ENCODE measurements at regions not wholly inside any gene's neighbourhood (a gene's known extent, or its start where the extent isn't known, plus 50 kb on each side); places are given as distances from the start of the nearest gene placed in this dataset.

GRCh38 chr12:115129727-115130126 lies 445.8 kb upstream of the TBX3 start:
- DNase-seq (ENCODE audit: low spot score): no peak

GRCh38 chr12:115121053-115121452 lies 437.1 kb upstream of the TBX3 start:
- no peak for DNase-seq (ENCODE audit: low spot score)

- no peak for DNase-seq (ENCODE audit: low spot score)
These were observed 434.3 kb upstream of the TBX3 start for GRCh38 chr12:115118177-115118724.

- DNase-seq (ENCODE audit: low spot score): no peak
These were observed 430.2 kb upstream of the TBX3 start for GRCh38 chr12:115114140-115114539.

GRCh38 chr12:115109863-115110262 lies 425.9 kb upstream of the TBX3 start:
- no peak for DNase-seq (ENCODE audit: low spot score)

GRCh38 chr12:115108129-115109100 lies 424.4 kb upstream of the TBX3 start:
- DNase-seq (ENCODE audit: low spot score): no peak

GRCh38 chr12:115103884-115104883 lies 420.2 kb upstream of the TBX3 start:
- no peak for DNase-seq (ENCODE audit: low spot score)

GRCh38 chr12:115102450-115102849 lies 418.5 kb upstream of the TBX3 start:
- no peak for DNase-seq (ENCODE audit: low spot score)

- DNase-seq (ENCODE audit: low spot score): no peak
These were observed 417.5 kb upstream of the TBX3 start for GRCh38 chr12:115101520-115101919.

GRCh38 chr12:115097416-115097815 lies 413.4 kb upstream of the TBX3 start:
- DNase-seq (ENCODE audit: low spot score): no peak

- no peak for DNase-seq (ENCODE audit: low spot score)
These were observed 412.8 kb upstream of the TBX3 start for GRCh38 chr12:115096588-115097397.

- DNase-seq (ENCODE audit: low spot score): no peak
These were observed 411.2 kb upstream of the TBX3 start for GRCh38 chr12:115095073-115095748.

GRCh38 chr12:115094163-115094816 lies 410.3 kb upstream of the TBX3 start:
- no peak for DNase-seq (ENCODE audit: low spot score)

- no peak for DNase-seq (ENCODE audit: low spot score)
These were observed 409.3 kb upstream of the TBX3 start for GRCh38 chr12:115093261-115093660.

- no peak for DNase-seq (ENCODE audit: low spot score)
These were observed 406.8 kb upstream of the TBX3 start for GRCh38 chr12:115090783-115091182.

GRCh38 chr12:115088995-115089841 lies 405.2 kb upstream of the TBX3 start:
- no peak for DNase-seq (ENCODE audit: low spot score)

- no peak for DNase-seq (ENCODE audit: low spot score)
These were observed 404.5 kb upstream of the TBX3 start for GRCh38 chr12:115088328-115088994.

- no peak for DNase-seq (ENCODE audit: low spot score)
These were observed 401.6 kb upstream of the TBX3 start for GRCh38 chr12:115085594-115085993.

- DNase-seq (ENCODE audit: low spot score): no peak
These were observed 395.8 kb upstream of the TBX3 start for GRCh38 chr12:115079760-115080159.

Measured in iPS-NIHi11 (cell line).